MM.1S (cell line): ENCODE measurements at regions not wholly inside any gene's neighbourhood (a gene's known extent, or its start where the extent isn't known, plus 50 kb on each side); places are given as distances from the start of the nearest gene placed in this dataset.

Experiments used
- DNase-seq: peaks from one replicate; pipeline ENCODE4 v3.0.0-alpha.2; 2015
- H2AFZ ChIP-seq: fragments of 300-600 bp; sonication (generic); 2 replicates; pipeline ENCODE4 v1.6.0; 2016; ENCODE audit warnings: antibody characterized with exemption, low read length
- H3F3A ChIP-seq: fragments of 300-600 bp; sonication (generic); 2 replicates; pipeline ENCODE4 v1.6.1; 2016; ENCODE audit warnings: mild to moderate bottlenecking, antibody characterized with exemption, low read length, moderate library complexity, mixed read lengths; ENCODE audit not compliant: insufficient read depth
- H3K27ac ChIP-seq: fragments of 300-600 bp; sonication (generic); 2 replicates; pipeline ENCODE4 v1.5.1; 2016; ENCODE audit warnings: mild to moderate bottlenecking, low read length
- H3K27me3 ChIP-seq: fragments of 300-600 bp; sonication (generic); replicated peaks from 2 replicates; pipeline ENCODE4 v1.6.0; 2016; ENCODE audit warnings: low read length; ENCODE audit not compliant: insufficient read depth
- H3K36me3 ChIP-seq: fragments of 300-600 bp; sonication (generic); replicated peaks from 2 replicates; pipeline ENCODE4 v1.6.1; 2016; ENCODE audit warnings: mild to moderate bottlenecking, low read length, mixed read lengths; ENCODE audit not compliant: insufficient read depth
- H3K4me1 ChIP-seq: fragments of 300-600 bp; sonication (generic); 2 replicates; pipeline ENCODE4 v1.6.1; 2016; ENCODE audit warnings: low read length, mixed read lengths
- H3K4me2 ChIP-seq: fragments of 300-600 bp; sonication (generic); 2 replicates; pipeline ENCODE4 v1.6.0; 2016; ENCODE audit warnings: low read depth, low read length
- H3K4me3 ChIP-seq: fragments of 300-600 bp; sonication (generic); 2 replicates; pipeline ENCODE4 v1.5.1; 2016; ENCODE audit warnings: low read length, mixed read lengths
- H3K79me2 ChIP-seq: fragments of 300-600 bp; sonication (generic); 2 replicates; pipeline ENCODE4 v1.6.1; 2016; ENCODE audit warnings: mixed run types, low read length, mixed read lengths
- H3K9ac ChIP-seq: fragments of 300-600 bp; sonication (generic); 2 replicates; pipeline ENCODE4 v1.6.1; 2016; ENCODE audit warnings: low read length, mixed read lengths
- H3K9me2 ChIP-seq: fragments of 300-600 bp; sonication (generic); replicated peaks from 2 replicates; pipeline ENCODE4 v1.6.1; 2016; ENCODE audit warnings: mild to moderate bottlenecking, low read length, mixed read lengths; ENCODE audit not compliant: insufficient read depth
- H3K9me3 ChIP-seq: fragments of 300-600 bp; sonication (generic); replicated peaks from 2 replicates; pipeline ENCODE4 v1.6.1; 2016; ENCODE audit warnings: mild to moderate bottlenecking, low read length, mixed read lengths; ENCODE audit not compliant: insufficient read depth
- H4K20me1 ChIP-seq: fragments of 300-600 bp; sonication (generic); 2 replicates; pipeline ENCODE4 v1.6.1; 2016; ENCODE audit warnings: mild to moderate bottlenecking, low read length, moderate library complexity, mixed read lengths; ENCODE audit not compliant: insufficient read depth
- CTCF ChIP-seq: fragments of 300-600 bp; sonication (generic); IDR thresholded peaks from 2 replicates; pipeline ENCODE4 v1.5.1; 2016; ENCODE audit warnings: antibody characterized with exemption, low read length, mixed read lengths
- EZH2 ChIP-seq: fragments of 300-600 bp; sonication (generic); optimal IDR thresholded peaks from 2 replicates; pipeline ENCODE3; 2017; ENCODE audit warnings: low read depth, mild to moderate bottlenecking, antibody characterized with exemption, low read length, mixed read lengths
- EZH2phosphoT487 ChIP-seq: fragments of 300-600 bp; sonication (generic); IDR thresholded peaks from 2 replicates; pipeline ENCODE4 v1.6.1; 2018; ENCODE audit warnings: antibody characterized with exemption, low read length

- H3K4me1 ChIP-seq, result no peaks in the 10 kb centered on the region
- DNase-seq, result no peak
- no peak overlapping the region for H3K9ac ChIP-seq
- no peaks in the 10 kb centered on the region for H3K9me2 ChIP-seq
- no peak overlapping the region for H3K4me2 ChIP-seq
- no peaks in the 10 kb centered on the region for H3K79me2 ChIP-seq
- no peaks in the 10 kb centered on the region for H3K9me3 ChIP-seq
- H3K27me3 ChIP-seq, result no peaks in the 10 kb centered on the region
- no peaks in the 10 kb centered on the region for H4K20me1 ChIP-seq
- H3K27ac ChIP-seq, result no peak overlapping the region
- TF ChIP-seq EZH2phosphoT487, result no peak
- no peak for TF ChIP-seq EZH2
- no peak for TF ChIP-seq CTCF
- no peaks in the 10 kb centered on the region for H3K36me3 ChIP-seq
- H3K4me3 ChIP-seq, result no peak overlapping the region
- no peak overlapping the region for H2AFZ ChIP-seq
- no peaks in the 10 kb centered on the region for H3F3A ChIP-seq
Measured at GRCh38 chr5:110221036-110221435, 505.4 kb downstream of the TMEM232 start.

- Histone ChIP-seq H3K79me2 (no peaks in the 10 kb centered on the region), H4K20me1 (no peaks in the 10 kb centered on the region), H3K27ac (no peak overlapping the region), H3K9me2 (no peaks in the 10 kb centered on the region), H3K9me3 (no peaks in the 10 kb centered on the region), H3K4me3 (no peak overlapping the region), H3F3A (no peaks in the 10 kb centered on the region), H3K4me2 (no peak overlapping the region), H3K4me1 (no peaks in the 10 kb centered on the region), H3K9ac (no peak overlapping the region), H2AFZ (no peak overlapping the region), H3K27me3 (no peaks in the 10 kb centered on the region), H3K36me3 (no peaks in the 10 kb centered on the region)
- no peak for DNase-seq
- TF ChIP-seq CTCF, result no peak
- no peak for TF ChIP-seq EZH2
- no peak for TF ChIP-seq EZH2phosphoT487
Measured at GRCh38 chr5:110224050-110224449, 502.4 kb downstream of the TMEM232 start.

GRCh38 chr5:110225949-110226348 is 500.5 kb downstream of the TMEM232 start:
- Histone ChIP-seq H3K9me3 (no peaks in the 10 kb centered on the region), H3K27ac (no peak overlapping the region), H3K9ac (no peak overlapping the region), H4K20me1 (no peaks in the 10 kb centered on the region), H3K27me3 (no peaks in the 10 kb centered on the region), H3K4me2 (no peak overlapping the region), H3K4me3 (no peak overlapping the region), H3F3A (no peaks in the 10 kb centered on the region), H3K36me3 (no peaks in the 10 kb centered on the region), H3K4me1 (no peaks in the 10 kb centered on the region), H3K79me2 (no peaks in the 10 kb centered on the region), H2AFZ (no peak overlapping the region), H3K9me2 (no peaks in the 10 kb centered on the region)
- no peak for DNase-seq
- TF ChIP-seq EZH2 (no peak), EZH2phosphoT487 (no peak), CTCF (no peak)
